DMS 273 (cell line): ENCODE measurements at regions not wholly inside any gene's neighbourhood (a gene's known extent, or its start where the extent isn't known, plus 50 kb on each side); places are given as distances from the start of the nearest gene placed in this dataset.
A peak's percentile ranks its signal among the peaks of the same experiment; 100 is the strongest.

Experiments used
- DNase-seq: peaks from one replicate; lab custom pipeline; 2025; ENCODE audit not compliant: unreplicated experiment; lab: John Stamatoyannopoulos, UW

DNA sequence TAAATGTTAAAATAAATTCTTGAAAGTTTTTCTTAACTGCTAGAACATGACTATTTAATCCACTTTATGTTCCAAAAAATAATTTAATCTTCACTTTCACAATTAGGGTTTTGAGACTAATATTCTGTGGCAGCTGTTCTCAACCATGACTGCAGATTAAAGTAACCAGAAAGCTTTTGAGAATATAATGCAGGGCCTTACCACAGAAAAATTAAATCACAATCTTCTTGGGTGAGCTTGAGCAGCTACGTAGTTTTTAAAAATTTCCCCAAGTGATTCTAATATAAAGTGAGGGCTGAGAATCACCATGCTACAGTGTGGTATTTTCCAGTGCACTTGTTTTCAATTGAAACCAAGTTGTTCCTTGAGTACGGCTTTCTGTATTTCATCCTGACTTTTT is 196.6 kb upstream of the PTCHD4 start:
- DNase-seq = no peak

GRCh38 chr6:48290595-48290994 is 179.6 kb upstream of the PTCHD4 start:
- no peak for DNase-seq

- no peak for DNase-seq
Observed at GRCh38 chr6:48289841-48290240, 178.8 kb upstream of the PTCHD4 start.

- no peak for DNase-seq
Observed at GRCh38 chr6:48281217-48281616, 170.2 kb upstream of the PTCHD4 start.

- DNase-seq = no peak
Observed at GRCh38 chr6:48280035-48280620, 169.1 kb upstream of the PTCHD4 start.

- DNase-seq = no peak
Observed at GRCh38 chr6:48278261-48278660, 167.3 kb upstream of the PTCHD4 start.

DNA sequence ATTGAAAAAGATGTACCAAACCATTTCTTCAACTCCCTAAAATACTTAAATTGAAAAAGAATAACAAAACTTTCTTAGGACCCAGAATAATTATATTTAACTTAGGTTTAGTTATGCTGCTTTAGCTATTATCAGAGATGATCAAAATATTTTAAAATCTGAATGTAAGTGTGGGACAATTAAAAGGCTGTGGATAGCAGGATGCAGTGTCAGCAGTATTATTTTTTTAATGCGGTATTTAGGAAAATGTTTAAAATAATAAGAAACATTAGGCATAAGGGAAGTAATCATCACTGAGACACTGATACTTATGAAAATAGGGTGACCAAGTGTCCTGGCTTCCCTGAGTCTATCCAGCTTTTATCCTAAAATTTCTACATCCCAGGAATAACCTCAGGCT is 161.5 kb upstream of the PTCHD4 start:
- DNase-seq = no peak

DNA sequence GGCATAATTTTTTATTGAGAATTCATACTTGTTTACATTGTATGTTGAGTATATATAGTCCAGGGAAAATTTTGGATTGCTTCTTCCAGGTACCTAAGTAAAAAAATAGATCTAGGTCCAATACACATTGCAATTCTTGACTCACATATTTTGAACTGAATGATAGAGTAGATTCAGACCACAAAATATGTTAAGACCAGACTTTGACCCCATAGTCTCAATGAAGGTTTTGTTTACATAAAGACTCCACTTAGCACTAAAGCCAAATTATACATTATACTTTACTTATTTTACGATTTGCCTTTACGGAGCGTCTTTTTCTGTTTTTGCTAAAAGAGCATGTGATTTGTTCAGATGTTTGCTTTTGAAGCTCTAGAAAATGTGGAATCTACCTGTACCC is 144.1 kb upstream of the PTCHD4 start:
- DNase-seq = no peak

DNA sequence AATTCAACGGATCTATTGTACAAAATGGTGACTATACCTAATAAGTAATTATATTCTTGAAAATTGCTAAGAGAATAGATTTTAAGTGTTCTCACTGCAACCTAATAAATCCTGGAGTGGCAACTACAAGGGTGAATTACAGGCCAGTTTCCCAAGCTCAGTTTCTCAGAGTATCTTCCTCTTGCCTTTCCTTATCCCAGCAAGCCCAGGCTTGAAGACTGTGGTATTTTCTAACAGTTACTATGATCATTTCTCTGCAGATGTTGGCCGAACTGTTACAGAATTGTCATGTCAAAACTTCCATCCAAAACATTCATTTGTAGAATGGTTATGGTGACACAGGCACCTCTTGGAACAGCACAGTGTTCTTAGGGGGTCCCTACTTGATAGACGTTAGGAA is 138.1 kb upstream of the PTCHD4 start:
- no peak for DNase-seq

DNA sequence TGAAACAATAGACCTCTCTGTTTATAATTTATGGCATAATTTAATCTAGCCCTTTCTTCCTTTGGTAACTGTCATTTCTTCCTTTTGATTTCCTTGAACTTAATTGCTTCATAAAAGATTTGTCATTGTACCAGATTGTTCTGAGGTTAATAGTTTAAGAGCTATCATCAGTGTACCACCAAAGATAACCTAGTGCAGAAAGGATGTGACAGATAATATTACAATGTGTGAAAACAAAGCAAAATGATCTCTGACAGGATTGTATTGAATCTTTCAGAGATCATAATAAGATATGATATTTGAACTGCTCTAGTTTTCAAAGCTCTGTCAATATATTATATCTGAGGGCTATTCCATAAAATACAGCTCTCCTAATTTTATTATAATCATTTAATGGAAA is 132.1 kb upstream of the PTCHD4 start:
- DNase-seq = no peak

- DNase-seq = no peak
Observed at GRCh38 chr6:48240287-48240686, 129.3 kb upstream of the PTCHD4 start.

- DNase-seq = no peak
Observed at GRCh38 chr6:48236375-48236774, 125.4 kb upstream of the PTCHD4 start.

DNA sequence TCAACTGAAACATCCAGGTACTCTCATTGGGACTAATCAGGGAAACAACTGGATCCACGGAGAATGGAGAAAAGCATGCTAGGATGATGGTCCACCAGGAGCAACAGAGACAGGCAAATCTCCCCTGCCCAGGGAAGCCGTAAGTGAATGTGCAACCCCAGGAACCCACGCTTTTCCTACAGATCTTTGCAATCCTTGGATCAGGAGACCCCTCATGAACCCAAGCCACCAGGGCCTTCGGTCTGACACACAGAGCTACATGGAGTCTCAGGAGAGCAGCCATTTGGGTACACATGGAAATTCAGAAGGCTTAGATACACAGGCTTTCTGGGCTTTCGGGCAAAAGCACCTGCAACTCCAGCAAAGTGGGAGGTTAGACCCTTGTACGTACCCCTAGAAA is 122.1 kb upstream of the PTCHD4 start:
- DNase-seq = no peak

- no peak for DNase-seq
Observed at GRCh38 chr6:48229841-48230240, 118.8 kb upstream of the PTCHD4 start.

DNA sequence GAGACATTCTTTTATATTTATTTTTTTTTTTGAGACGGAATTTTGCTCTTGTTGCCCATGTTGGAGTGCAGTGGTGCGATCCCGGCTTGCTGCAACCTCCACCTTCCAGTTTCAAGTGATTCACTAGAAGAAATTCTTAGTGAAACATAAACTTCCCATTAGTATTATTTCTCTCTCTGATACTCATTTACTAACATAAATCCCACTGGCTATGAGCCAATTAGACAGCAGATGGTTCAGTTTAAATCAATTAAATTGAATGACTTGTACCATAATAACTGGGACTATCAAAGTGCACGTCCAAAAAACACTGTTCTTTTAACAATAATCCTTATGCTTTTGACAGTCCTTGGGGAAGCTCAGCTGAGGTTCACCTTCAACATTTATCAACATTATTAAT is 111.2 kb upstream of the PTCHD4 start:
- peak; percentile 1 for DNase-seq

GRCh38 chr6:48213076-48213788 is 102.2 kb upstream of the PTCHD4 start:
- DNase-seq = no peak

DNA sequence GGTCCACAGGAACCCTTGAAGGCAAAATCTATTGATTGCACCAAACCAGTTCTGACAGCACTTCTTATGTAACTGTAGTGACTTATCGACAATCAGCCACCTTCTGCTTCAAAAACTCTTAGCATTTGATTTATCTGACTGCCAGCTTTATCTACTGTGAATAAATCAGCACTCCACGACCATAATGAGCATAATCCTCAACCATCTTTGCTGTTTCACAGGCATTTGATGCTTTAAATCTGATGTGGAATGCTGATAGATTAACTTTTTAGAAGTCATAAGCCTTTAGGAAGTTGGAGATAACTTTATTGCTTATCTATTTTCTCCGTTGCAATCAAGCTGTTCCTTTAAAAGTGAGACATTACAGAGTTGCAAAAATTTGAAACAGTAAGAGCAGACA is 101.5 kb upstream of the PTCHD4 start:
- DNase-seq = no peak

DNA sequence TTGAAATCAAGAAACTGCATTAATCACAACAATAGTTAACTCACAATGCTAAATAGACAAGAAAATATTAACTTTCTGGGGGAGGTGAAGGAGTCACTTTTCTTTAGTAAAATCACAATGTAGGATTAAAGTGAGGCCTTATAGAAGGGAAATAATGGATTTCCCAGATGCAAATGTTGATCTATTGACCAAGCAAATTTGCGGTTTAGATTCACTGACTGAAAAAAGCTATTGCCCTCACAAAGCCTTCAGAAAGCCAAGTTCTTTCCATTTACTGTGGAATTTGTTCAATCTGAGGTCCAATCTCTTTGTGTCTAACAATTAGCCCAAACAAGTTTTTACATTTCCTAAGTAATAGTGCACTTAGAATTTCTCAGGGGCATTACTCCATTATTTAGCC is 95.1 kb upstream of the PTCHD4 start:
- DNase-seq = no peak

- DNase-seq = no peak
Observed at GRCh38 chr6:48200869-48201390, 89.9 kb upstream of the PTCHD4 start.

GRCh38 chr6:48199499-48199898 is 88.5 kb upstream of the PTCHD4 start:
- no peak for DNase-seq

DNA sequence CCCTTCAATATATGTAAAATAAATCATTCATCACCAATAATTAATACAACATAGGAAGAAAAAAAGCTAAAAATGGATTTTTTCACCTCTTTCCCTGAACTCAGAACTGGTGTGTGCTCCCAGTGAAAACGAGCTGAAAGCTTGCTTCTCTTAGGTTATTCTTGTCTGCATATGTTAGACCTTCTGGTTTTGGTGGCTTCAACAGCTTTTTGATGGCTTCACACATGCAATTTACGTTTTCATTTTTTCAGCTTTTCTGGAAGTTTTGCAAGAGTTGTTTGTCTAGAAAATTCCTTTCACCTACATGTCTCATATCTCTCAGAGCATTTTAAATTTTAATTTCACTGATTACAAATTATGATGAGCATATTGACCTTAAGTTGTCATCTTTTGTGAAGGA is 86.9 kb upstream of the PTCHD4 start:
- DNase-seq = no peak

DNA sequence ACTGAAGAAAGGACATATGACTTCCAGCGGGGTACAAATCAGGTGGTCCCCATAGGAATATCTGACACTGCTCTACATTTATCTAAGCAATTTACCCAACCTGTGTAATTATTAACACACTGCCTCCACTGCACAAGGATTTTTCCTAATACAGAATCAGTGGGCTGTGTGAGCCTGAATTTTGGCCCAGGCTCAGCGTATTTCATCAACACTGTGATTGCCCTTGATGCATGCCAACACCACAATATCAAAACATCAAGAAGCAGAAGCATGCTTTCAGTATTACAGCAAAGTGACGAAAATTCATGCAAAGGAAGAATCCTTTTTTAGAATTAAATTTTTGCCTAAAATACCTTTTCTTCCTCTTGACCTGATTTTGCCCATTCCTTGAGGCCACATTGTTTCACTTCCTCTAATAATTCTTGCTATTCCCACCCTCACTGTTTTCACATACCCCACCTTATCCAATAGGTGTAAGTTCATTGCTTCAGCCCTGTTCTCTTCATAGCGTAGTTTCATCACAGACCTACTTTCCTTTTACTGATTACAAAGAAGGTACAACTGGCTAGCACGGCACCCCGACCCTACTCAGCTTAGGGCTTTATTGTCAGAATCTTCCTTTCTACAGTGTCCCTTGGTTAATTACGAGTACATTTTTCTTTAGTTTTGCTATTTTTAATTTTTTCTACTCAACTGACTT is 83.7 kb upstream of the PTCHD4 start:
- no peak for DNase-seq
